Pancreas (tissue), 10 donors: ENCODE measurements at regions not wholly inside any gene's neighbourhood (a gene's known extent, or its start where the extent isn't known, plus 50 kb on each side); places are given as distances from the start of the nearest gene placed in this dataset.

Experiments used
- ATAC-seq, 4 donors: fragments of 200-7000 bp; cut with Tn5 transposase; one replicate each; pipeline versions ENCODE4 v1.8.0 to v1.9.1; 2020; ENCODE audit warnings: mild to moderate bottlenecking in 4 of 4, moderate library complexity in 4 of 4
- DNase-seq, 6 donors: peaks; one replicate each; pipeline ENCODE4 v3.0.0-alpha.2; 2020
- FAIRE-seq: peaks from 2 replicates; lab custom pipeline; 2012; peaks lifted over from hg19 to GRCh38; lab: Jason Lieb, UNC
- H3K27ac ChIP-seq, 4 donors: fragments of 200-600 bp; sonication (generic); 1 replicate in 3 of 4; 2 replicates in 1 of 4; pipeline versions ENCODE4 v1.5.0 to v1.8.0; 2020
- H3K27me3 ChIP-seq, 4 donors: fragments of 200-600 bp; one replicate each; pipeline ENCODE4 v1.8.0; 2021
- H3K36me3 ChIP-seq, 3 donors: fragments of 200-600 bp; sonication (generic) in 1 of 3; one replicate each; pipeline versions ENCODE4 v1.5.0 to v1.8.0; 2020 to 2021
- H3K4me1 ChIP-seq, 3 donors: fragments of 200-600 bp; one replicate each; pipeline ENCODE4 v1.8.0; 2021
- H3K4me3 ChIP-seq, 4 donors: fragments of 200-600 bp; sonication (generic) in 2 of 4; one replicate each; pipeline versions ENCODE4 v1.5.0 to v1.8.0; 2020 to 2021
- H3K9me3 ChIP-seq, 4 donors: fragments of 200-600 bp; one replicate each; pipeline ENCODE4 v1.8.0; 2021
- WGBS, 2 donors: extraction: QIAGEN DNeasy Blood & Tissue Kit; methylation state at CpG; one replicate each; pipeline ENCODE4 v1.1.7; 2013; 5-methylcytosine and 5-hydroxymethylcytosine counted together
- intact Hi-C, 3 donors: fragments of 100-400 bp; cut with DNase I; formaldehyde crosslinking; loops; one replicate each; pipeline versions ENCODE4 v1.11.1 to v1.14.2; 2022
- TF ChIP-seq, protein P1 (sequence below), 4 donors: fragments of 200-600 bp; sonication (generic) in 3 of 4; IDR thresholded peaks; one replicate each; pipeline versions ENCODE4 v1.5.0 to v1.8.0; 2021; ENCODE audit warnings: antibody characterized with exemption in 4 of 4
- donor health status: healthy with polysubstance abuse.
- donor health status: DM: no; HTN: no; CAD: no; lungs with moderate emphysema.
- donor health status: DM: no; HTN: no; CAD: no.
- donor health status: control.
- donor health status: control.
- donor health status: Bipolar disorder and iron deficiency.
- donor health status: DM: yes; HTN: yes; CAD: no.
- donor health status: DM: no; HTN: no; CAD: no.
- donor health status: DM: no; HTN: no; CAD: no.
- donor health status: DM: yes; HTN: yes; CAD: no.

DNA sequence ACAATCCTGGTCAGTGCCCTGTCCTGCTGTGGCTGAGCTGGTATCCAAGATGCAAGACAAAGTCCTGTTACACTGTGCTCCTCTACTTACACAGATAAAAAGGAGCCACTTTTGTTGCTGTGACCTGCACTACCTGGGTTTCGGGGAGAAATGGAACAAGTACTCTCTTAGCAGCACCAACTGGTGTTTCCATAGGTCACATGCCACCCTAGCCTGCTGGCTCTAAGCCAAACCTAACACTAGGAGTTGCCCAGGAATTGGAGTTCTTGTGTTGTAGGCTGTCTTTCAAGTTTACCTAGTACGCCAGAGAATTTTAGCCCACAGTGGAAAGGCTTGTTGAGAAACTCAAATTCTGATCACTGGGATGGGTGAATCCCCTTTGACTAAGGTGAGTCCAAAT lies 727.4 kb downstream of the FAM133A start:
- no peak overlapping the region for H3K27ac ChIP-seq
- no peaks in the 10 kb centered on the region for H3K9me3 ChIP-seq
- H3K36me3 ChIP-seq, result no peaks in the 10 kb centered on the region
- intact Hi-C loops, result no loop called here
- peaks cover 0 to 8% (median 0%) of the 10 kb centered on the region in 4 donors for H3K27me3 ChIP-seq
- FAIRE-seq (no peak), DNase-seq (no peak), ATAC-seq (no peak)
- no peak overlapping the region for H3K4me3 ChIP-seq
- no peaks in the 10 kb centered on the region for H3K4me1 ChIP-seq
- TF ChIP-seq, protein P1, sequence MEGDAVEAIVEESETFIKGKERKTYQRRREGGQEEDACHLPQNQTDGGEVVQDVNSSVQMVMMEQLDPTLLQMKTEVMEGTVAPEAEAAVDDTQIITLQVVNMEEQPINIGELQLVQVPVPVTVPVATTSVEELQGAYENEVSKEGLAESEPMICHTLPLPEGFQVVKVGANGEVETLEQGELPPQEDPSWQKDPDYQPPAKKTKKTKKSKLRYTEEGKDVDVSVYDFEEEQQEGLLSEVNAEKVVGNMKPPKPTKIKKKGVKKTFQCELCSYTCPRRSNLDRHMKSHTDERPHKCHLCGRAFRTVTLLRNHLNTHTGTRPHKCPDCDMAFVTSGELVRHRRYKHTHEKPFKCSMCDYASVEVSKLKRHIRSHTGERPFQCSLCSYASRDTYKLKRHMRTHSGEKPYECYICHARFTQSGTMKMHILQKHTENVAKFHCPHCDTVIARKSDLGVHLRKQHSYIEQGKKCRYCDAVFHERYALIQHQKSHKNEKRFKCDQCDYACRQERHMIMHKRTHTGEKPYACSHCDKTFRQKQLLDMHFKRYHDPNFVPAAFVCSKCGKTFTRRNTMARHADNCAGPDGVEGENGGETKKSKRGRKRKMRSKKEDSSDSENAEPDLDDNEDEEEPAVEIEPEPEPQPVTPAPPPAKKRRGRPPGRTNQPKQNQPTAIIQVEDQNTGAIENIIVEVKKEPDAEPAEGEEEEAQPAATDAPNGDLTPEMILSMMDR (IDR thresholded peaks at IDR 0.05), result no peak
- 87 to 91% methylated on average over 2 of the region's 2 CpGs for WGBS, 2 donors

DNA sequence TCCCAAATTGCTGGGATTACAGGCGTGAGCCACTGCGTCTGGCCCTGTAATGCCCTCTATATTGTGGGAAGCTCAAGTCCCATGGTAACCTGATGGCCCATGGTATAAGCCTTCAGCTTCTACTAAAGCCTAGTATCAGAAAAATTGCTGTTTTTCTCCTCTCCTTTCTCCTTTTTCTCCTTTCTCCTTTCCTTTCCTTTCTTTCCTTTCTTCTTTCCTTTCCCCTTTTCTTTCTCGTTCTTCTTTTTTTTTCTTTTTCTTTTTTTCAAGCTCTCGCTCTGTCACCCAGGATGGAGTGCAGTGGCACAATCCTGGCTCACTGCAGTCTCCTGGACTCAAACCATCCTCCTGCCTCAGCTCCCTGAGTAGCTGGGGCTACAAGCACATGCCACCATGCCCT lies 740.7 kb downstream of the FAM133A start:
- H3K27me3 ChIP-seq, result no peaks in the 10 kb centered on the region
- H3K36me3 ChIP-seq, result no peaks in the 10 kb centered on the region
- DNase-seq (no peak), FAIRE-seq (no peak), ATAC-seq (no peak)
- intact Hi-C loops, result no loop called here
- WGBS, 2 donors, result 81 to 87% methylated on average over 4 of the region's 4 CpGs
- H3K27ac ChIP-seq, result no peak overlapping the region
- no peak overlapping the region for H3K4me3 ChIP-seq
- no peaks in the 10 kb centered on the region for H3K4me1 ChIP-seq
- TF ChIP-seq, protein P1 (IDR thresholded peaks at IDR 0.05), result no peak
- no peaks in the 10 kb centered on the region for H3K9me3 ChIP-seq

DNA sequence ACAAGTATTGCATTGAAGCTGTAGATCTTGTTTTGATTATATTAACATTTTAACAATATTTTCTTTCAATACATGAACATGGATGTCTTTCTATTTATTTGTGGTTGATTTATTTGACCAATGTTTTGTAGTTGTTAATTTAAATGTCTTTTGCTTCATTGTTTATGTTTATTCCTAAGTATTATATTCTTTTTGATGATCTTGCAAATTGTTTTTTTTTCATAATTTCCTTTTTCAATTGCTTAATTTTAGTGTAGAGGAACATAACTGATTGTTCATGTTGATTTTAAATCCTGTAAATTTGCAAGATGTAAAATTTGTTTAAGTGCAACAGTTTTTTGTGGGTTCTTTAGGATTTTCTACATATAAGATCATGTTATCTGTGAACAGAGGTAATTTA lies 744.1 kb downstream of the FAM133A start:
- no peak for DNase-seq
- TF ChIP-seq, protein P1 (IDR thresholded peaks at IDR 0.05), result no peak
- no peak for ATAC-seq
- Histone ChIP-seq H3K36me3 (no peaks in the 10 kb centered on the region), H3K9me3 (no peaks in the 10 kb centered on the region), H3K27ac (no peak overlapping the region), H3K27me3 (peaks cover 0 to 3% (median 0%) of the 10 kb centered on the region in 4 donors), H3K4me3 (no peak overlapping the region), H3K4me1 (no peaks in the 10 kb centered on the region)
- intact Hi-C loops, result no loop called here
- no peak for FAIRE-seq

DNA sequence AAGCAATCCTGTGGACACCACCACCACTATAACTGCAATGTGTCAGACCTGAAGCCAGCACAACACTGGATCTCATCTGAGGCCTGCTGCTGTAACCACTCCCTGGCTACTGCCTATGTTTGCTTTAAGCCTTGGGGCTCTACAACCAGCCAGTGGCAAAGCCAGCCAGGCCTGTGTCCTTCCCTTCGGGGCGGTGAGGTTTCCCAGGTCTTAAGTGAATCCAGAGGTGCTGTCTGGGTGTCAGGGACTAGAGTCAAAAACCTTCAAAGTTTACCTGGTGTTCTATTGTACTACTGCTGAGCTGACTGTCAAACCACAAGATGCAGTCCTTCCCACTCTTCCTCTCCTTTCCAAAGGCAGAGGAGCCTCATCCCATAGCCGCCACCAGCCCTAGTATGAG lies 750.5 kb downstream of the FAM133A start:
- Histone ChIP-seq H3K36me3 (no peaks in the 10 kb centered on the region), H3K27me3 (peaks cover 0 to 10% (median 0%) of the 10 kb centered on the region in 4 donors), H3K4me1 (no peaks in the 10 kb centered on the region), H3K4me3 (no peak overlapping the region), H3K9me3 (no peaks in the 10 kb centered on the region), H3K27ac (no peak overlapping the region)
- 81 to 96% methylated on average over 3 of the region's 3 CpGs for whole genome bisulfite sequencing, 2 donors
- FAIRE-seq (no peak), DNase-seq (no peak), ATAC-seq (no peak)
- intact Hi-C loops, result no loop called here
- TF ChIP-seq, protein P1 (IDR thresholded peaks at IDR 0.05), result no peak

DNA sequence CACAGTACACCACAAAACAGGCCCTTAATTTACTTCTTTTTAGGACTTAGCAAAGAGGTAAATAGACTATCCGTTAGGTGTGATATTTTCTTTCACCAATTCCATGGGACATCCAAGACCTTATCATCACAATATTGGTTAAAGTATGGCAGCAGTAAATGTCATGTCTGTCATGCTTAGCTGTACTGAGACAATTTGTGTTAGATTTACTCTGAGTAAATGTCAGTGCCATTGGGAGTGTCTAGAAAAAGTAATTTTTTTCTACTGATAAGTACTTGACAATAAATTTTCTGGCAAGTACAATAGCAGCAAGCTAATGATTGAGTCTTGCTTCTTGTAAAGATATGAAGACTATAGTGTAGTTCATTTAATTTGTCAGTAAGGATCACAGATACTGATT lies 756.1 kb downstream of the FAM133A start:
- FAIRE-seq (no peak), ATAC-seq (no peak), DNase-seq (no peak)
- H3K27me3 ChIP-seq, result peaks cover 0 to 7% (median 0%) of the 10 kb centered on the region in 4 donors
- H3K9me3 ChIP-seq, result no peaks in the 10 kb centered on the region
- H3K27ac ChIP-seq, result no peak overlapping the region
- intact Hi-C loops, result no loop called here
- H3K36me3 ChIP-seq, result no peaks in the 10 kb centered on the region
- H3K4me1 ChIP-seq, result no peaks in the 10 kb centered on the region
- TF ChIP-seq, protein P1 (IDR thresholded peaks at IDR 0.05), result no peak
- 58 to 86% methylated on average over 1 of the region's 1 CpG for WGBS, 2 donors
- H3K4me3 ChIP-seq, result no peak overlapping the region
